Head of caudate nucleus (tissue), 42 donors: ENCODE measurements at regions not wholly inside any gene's neighbourhood (a gene's known extent, or its start where the extent isn't known, plus 50 kb on each side); places are given as distances from the start of the nearest gene placed in this dataset.
A peak's percentile ranks its signal among the peaks of the same experiment; 100 is the strongest.

ENCODE experiments used
- DNase-seq, 42 donors: peaks; one replicate each; pipeline versions ENCODE4 v3.0.0 to v3.0.0-alpha.2; 2020 to 2021; ENCODE audit warnings: mixed read lengths in 7 of 42
- intact Hi-C: fragments of 100-400 bp; cut with DNase I; formaldehyde crosslinking; loops from one replicate; pipeline ENCODE4 v1.15.0; 2022

DNA sequence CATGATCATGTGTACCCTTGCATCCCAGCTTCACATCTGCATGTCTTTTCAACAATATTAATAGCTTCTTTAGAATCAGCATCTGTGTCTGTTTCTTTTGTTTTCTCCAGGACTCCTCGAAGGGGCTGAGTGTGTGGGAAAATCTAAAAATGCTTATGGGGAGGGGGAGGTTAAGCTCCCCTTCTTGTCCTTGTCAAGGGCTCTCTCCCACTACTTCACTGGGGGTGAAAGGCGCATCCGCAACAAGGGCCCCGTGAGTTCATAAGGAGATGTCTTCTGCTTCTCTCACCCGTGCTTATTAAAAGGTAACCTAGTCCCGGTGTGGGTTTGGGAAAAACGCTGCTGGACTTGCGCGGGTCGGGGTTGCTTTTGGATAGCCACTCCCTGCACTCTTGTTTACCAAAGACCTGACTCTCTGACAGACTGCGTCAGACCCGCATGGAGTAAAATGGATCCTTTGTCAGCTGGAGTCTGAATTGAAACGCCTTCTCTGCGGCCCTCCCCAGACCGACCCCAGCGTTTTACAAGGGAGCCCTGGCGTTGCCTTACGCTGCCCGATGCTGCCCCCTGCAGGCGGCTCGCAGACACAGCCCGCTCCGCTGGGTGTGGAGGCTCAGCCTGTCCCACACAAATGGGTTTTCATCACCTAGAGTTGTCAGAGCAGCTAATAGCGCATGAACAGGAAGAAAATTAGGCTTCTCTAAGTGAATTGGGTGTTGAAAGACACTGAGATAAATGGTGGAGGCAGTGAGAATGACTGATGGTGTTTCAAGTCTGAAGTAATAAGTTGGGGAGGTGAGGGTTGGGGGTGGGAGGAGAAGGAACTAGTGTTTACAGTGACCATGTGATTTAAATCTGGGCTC lies 53.8 kb downstream of the IER5 start:
- DNase-seq, result peak; percentile 81 to 98 (median 95)
- intact Hi-C loops, result loop anchor here (5.0 kb wide), 4 partner anchors 35 to 260 kb away; no protein-coding TSS in a partner anchor

DNA sequence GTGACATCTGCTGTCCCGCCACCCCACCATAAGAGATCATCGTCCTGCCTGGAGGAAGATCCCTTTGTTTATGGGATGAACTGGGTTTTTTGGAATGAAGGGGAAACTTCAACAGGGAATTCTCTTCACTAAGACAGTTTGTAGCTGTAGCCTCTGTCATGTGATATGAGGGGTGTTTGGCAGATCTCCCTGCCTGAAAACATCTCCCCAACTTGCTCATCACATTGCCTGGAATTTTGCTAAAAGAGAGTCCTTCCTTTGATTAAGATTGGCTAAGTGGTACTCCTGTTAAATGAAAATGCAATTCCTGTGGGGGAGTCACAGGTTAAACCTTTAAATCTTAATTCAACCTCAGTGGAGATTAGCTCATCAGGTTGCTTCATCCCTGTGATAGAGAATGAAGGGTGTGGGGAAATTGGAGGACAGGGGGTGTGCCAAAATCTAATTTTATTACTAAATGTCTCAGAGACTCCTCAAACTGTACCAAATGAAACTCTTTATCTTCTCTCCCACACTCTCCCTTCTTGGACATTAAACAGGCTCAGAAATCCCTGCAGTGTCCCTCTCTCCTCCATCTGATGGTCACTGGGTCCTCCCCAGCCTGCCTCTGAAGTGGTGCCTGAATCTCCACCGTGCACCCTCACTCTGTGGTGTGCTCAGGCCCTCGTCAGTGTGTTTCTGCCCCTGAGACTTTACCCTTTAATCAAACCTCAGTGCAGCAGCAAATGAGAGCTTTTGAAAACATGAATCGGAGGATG lies 54.8 kb downstream of the IER5 start:
- DNase-seq, result peak in 2 of 42 donors; percentile 8 to 18
- intact Hi-C loops, result loop anchor here (5.0 kb wide), 4 partner anchors 36 to 261 kb away; no protein-coding TSS in a partner anchor

DNA sequence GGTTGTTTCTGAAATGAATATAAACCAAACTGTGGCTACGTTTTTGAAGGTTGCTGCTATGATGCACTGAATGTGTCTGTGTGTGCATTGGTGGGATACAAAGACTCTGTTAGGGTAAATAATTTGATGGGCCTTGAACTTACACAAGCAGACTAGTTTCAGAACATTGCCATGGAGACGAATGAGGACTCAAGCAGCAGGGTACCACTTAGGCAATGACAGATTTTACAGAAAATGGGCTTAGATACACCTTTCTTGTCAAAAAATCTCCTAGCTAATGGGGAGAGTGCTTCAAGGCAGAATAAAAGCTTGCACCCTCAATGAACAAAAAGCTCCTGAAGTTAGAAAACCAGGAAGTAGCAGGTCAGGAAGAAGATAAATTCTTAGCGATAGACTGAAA lies 55.7 kb downstream of the IER5 start:
- no peak for DNase-seq
- intact Hi-C loops, result loop anchor here (5.0 kb wide), 4 partner anchors 37 to 262 kb away; no protein-coding TSS in a partner anchor

DNA sequence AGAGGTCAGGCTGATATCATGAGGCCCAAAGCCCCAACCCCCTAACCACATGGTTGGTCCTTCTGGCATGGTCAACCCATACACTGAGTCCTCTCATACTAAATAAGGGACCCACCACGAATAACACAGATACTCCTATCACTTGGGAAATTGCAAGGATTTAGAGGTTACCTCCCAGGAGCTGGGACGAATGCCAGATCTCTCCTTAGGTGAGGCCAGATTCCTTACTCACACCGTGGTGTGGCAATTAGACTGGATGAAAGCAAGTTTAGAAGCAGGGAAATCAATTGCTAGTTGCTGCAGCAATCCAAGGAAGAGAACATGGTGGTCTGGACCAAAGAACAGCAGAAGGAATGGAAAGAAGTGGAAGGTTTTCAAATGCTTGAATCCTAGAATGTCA lies 60.1 kb downstream of the IER5 start:
- intact Hi-C loops, result no loop called here
- DNase-seq, result peak in 1 of 42 donors; percentile 12

DNA sequence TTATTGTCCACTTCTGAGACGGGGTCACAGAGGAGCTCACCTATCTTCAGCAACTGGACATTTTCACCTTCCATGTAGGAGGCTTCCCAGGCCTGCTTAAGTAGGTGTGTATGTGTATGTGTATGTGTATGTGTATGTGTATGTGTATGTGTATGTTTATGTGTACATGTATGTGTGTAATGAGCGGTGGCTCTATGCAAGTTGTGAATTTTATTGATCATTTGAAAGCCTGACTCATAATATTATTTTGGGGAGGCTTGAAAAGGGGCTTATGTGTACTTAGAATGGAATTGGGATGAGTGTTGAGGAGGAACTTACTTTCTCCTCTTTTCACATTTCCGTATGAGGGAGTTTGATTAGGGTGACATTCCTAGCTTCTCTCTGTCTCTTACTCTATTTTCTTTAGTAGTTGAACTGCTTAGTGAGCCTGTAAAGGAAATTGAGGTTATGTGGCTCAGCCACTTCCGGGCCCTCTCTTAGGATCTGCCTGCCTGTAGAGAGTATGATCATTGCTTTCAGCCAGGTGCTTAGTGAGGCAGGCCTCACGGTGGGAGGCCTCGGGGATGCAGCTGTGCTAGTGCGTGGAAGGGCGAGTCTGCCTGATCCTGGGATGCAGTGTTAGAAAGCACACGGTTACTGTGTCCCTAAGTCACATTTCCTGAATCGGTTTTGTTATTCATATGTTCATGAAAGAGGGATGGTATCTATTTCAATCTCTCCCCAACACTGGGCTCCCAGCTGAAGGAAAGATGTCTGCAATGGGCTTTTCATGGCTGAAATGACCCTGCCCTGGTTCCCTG lies 61.0 kb downstream of the IER5 start:
- DNase-seq, result peak in 1 of 42 donors; percentile 30
- intact Hi-C loops, result no loop called here

DNA sequence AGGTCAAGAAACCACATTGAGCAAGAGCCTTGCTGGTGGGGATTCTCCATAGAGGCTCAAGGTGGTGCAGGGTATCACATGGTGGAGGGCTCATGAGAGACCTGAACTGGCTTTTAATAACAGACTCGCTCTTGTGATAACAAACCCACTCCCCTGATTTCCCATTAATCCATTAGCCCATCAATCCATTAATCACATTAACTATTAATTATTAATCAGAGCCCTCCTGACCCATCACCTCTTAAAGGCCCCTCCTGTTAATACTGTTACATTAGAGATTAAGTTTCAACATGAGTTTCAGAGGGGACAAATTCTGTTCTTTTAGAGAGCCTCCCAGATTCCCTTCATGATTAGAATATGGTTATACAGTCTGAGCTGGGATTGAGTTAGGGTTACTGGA lies 61.8 kb downstream of the IER5 start:
- intact Hi-C loops, result no loop called here
- DNase-seq, result peak in 1 of 42 donors; percentile 7

DNA sequence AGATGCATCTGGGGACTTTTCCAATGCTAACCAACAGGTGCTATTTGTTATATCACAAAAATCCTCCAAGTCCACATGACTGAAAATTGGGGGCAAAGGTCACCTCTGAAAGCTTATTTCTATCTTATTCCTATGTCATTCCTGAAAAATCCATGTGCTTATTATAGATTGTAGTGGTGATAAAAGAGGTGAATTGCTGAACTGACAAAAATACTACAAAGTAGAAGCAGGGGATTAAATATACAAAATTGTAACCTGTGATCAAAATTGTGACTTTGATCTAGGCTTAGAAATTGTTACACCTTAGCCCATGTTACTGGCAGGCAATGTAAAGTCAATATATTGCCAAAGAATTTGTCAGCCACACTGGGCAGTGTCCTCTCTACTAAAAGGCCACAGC lies 62.3 kb downstream of the IER5 start:
- DNase-seq, result no peak
- intact Hi-C loops, result no loop called here

DNA sequence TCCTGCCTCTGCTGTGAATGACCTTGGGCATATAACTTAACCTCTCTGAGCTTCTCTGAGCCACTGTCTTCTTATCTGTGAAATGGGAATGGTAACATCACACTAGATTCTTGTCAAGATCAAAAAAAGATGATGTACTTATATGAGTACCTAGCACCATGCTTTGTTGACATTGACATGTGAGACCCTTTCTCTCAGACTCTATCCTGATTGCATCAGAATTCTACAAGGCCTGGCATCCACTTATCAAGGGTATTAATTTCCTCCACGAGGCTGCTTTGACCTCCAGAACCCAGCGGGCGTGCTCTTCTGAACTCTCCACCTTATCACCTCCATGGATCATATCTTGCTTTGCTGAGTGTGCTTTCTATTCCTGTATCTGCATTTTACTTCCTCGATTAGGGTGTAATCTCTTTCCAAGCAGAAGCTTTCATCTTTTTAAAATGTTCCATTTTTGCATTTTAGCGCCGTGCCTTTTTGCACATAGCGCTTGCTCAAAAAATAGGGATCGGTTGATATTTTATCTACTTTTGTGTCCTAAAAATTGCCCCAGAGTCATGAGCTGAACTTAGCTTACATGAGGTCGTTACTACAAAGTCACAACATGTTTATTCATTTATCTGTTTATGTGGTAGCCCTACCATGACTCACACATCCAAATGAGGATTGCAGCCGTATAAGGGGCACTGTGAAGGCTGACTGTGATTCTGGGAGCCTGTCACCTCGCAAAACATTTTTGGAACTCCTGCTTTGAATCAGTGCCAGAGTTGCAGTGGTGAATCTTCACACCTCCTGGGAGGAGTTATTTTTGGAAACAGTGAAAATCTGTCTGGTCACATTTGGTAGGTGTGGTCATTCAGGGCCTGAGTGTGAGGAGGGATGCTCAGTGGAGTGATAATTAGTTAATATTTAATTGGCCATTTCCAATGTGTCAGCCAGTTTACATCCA lies 63.2 kb downstream of the IER5 start:
- DNase-seq, result peak in 1 of 42 donors; percentile 3

DNA sequence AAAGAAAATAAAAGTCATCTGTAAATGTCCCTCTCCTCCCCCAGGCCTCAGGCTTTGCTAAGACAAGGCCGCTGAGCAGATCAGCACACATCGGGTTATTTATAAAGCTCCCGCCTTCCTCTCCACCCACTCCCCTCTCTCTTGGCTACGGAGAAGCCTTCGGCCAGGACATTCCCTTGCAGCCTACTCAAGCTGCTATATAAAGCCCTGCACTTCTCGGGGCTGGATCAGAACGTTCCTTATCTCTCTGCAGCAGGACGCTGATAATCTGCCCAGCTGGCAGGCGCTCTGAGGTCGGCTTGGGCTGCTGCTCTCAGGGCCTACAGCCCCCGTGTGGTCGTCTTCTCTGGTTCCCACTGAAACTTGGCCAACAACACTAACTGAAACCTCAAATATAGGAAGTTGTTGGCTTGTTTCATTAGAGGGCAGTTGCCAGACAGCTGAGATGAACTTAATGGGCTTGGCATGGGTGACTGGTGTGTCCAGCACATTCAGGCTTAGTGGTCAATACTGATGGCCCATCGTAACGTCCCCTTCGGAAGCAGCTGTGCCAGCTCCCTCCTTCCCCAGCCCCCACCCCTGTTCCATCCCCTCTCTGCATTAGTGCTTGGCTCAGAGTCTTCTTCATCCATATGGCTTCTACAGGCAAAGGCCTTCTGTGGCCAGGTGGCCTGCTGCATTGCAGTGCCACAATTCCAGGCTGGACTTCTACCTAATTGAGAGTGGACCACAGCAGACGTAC lies 64.6 kb downstream of the IER5 start:
- peak in 25 of 42 donors; percentile 20 to 65 (median 42) for DNase-seq
- intact Hi-C loops, result no loop called here

More for the DNA sequence above, 63.2 kb downstream of the IER5 start:
- intact Hi-C loops, result no loop called here

DNA sequence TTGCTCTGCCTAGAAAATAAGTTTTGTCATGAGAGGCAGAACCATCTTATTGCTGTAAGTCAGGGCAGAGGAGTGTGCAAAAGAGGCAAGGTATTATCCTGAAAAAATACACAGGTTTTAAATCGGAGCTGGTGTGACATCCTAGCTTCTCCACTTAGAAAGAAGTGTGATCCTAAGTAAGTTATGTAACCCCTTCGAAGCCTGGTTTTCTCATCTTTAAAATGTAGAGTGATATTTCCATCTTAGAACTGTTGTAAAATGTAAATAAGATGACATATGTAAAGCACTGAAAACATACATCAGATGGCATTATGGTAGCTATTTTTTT lies 65.1 kb downstream of the IER5 start:
- intact Hi-C loops, result no loop called here
- DNase-seq, result no peak

DNA sequence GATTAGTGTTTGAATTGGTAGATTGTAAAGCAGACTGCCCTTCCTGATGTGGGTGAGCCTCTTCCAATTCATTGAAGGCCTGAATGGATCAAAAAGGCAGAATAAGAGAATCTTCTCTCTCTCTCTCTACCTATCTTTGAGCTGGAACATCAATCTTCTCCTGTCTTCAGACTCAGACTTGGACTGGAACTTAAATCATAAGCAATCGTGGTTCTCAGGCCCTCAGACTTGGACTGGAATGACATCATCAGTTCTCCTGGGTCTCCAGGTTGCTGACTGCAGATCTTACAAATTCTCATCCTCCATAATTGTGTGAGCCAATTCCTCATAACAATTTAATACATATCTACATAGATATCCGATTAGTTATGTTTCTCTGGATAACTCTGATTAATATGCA lies 66.8 kb downstream of the IER5 start:
- intact Hi-C loops, result no loop called here

DNA sequence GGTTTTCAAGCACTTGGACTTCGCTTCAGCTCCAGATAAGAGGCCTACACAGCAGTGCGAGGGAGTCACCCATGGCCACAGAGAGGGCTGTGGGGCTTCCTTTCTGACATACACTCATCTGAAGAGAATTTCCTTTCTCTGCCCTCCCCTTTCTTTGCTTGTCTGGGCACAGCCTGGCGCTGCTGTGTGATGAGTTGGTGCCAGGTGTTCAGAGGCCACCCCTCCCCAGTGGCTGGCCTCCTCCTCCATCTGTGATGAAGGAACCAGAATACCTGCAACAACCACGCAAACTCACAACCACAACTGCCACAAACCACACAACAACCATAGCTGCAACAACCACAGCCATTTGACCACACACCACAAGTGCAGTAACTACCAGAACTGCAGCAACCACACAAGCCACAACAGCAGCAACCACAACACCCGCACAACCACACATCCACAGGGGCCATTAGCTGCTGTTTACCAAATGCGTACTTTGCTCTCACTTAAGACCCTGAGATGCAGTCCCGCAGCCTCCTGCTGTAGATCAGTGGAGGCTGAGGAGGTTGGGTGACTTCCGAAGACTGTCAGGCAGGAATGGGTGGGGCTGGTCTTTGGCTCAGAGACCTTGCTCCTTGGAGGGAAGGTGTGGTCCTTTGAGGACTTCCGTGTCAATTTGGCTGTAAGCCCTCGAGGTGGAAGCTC lies 71.1 kb downstream of the IER5 start:
- intact Hi-C loops, result loop anchor here (10.0 kb wide), 1 partner anchor 655 kb away; the partner anchor contains the start of gene ACBD6
- DNase-seq, result no peak

More for the DNA sequence above, 66.8 kb downstream of the IER5 start:
- no peak for DNase-seq

DNA sequence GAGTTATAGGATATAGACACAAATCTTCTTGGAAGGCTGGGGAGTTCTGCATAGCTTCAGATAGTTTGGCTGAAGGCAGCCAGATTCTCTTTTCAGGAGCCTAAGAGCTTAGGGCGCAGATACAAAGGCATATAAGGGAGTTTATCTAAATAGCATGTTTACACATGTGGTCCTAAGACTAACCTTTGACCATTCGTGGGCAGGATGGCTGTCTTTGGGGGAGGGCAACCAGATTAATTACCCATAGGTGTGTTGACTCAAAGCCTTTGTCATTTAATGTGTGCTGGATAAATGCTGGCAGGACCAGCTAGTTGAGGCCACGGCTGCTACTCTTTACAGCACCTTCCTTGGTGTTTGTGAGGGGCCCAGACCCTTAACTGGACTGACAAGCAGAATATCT lies 71.8 kb downstream of the IER5 start:
- DNase-seq, result no peak
- intact Hi-C loops, result loop anchor here (10.0 kb wide), 1 partner anchor 656 kb away; the partner anchor contains the start of gene ACBD6

DNA sequence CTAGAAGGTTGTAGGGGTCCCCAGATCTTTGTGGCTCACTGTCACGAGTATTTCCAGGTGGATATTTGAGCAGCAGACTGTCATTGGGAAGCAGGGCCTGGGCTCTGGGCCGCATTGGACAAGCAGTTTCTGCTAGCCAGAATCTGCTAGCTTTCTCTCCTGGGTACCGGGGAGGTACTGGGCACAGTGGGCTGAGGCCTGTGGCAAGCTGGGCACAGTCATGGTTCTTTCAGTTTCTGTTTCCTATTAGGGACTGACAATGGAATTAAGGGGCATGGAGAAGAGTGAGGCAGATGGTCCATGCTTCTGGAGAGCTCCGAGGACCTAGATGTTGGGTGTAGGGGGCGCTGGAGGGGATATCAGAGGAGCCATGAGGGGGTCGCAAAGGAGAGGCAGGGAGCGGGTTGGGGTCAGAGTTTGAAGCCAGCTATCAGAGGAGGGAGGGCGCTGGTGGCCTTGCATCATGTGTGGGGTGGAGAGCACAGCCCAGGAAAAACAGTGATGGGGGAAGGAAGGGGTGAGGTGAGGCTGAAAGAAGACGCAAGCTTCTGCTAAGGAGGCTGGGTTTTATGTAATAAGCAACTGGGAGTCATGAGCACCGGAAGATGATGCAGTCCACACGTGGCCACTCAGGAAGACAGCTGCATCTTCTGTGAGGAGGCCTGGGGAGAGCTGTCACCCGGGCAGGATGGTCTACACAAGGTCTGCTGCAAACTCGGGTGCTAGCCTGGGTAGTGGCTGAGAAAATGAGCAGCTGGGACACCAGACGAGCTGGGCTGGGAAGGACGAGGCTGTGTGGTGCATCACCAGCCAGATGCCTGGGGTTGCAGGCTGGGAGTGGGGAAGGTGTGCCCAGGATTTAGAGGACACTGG lies 72.7 kb downstream of the IER5 start:
- intact Hi-C loops, result loop anchor here (10.0 kb wide), 1 partner anchor 656 kb away; the partner anchor contains the start of gene ACBD6

DNA sequence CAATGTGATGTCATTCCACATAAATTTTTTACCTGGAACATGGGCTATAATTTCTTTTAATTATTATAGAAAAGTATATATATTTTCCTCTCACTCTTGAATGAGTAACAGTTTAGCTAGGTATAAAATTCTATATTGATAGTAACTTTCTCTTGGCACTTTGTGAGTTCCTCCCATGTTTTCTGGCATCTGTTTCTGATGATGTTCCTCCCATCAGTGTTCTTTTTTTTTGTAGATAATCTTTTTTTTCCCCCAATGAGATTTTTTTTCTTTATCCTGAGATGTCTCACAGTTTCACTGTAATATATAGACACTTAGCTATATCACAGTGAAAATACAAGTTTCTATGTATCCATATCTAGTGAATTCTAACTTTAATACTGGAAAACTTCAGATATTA lies 75.2 kb downstream of the IER5 start:
- DNase-seq, result no peak
- intact Hi-C loops, result loop anchor here (10.0 kb wide), 1 partner anchor 659 kb away; the partner anchor contains the start of gene ACBD6

More for the DNA sequence above, 72.7 kb downstream of the IER5 start:
- peak in 1 of 42 donors; percentile 10 for DNase-seq
